Prostate gland (tissue), 2 donors: ENCODE measurements at regions not wholly inside any gene's neighbourhood (a gene's known extent, or its start where the extent isn't known, plus 50 kb on each side); places are given as distances from the start of the nearest gene placed in this dataset.

Experiments used
- DNase-seq: peaks from one replicate; pipeline ENCODE4 v3.0.0-alpha.2; 2019; ENCODE audit warnings: low spot score
- H3K27ac ChIP-seq, 2 donors: fragments of 200-600 bp; sonication (generic); 2 replicates each; pipeline ENCODE4 v1.5.1; 2017 to 2019
- H3K27me3 ChIP-seq: fragments of 200-600 bp; sonication (generic); replicated peaks from 2 replicates; pipeline ENCODE4 v1.5.1; 2019; ENCODE audit not compliant: insufficient read depth
- H3K36me3 ChIP-seq, 2 donors: fragments of 200-600 bp; sonication (generic); 1 replicate in 1 of 2; 2 replicates in 1 of 2; pipeline versions ENCODE4 v1.5.1 to v1.8.1; 2017 to 2019
- H3K4me1 ChIP-seq: fragments of 200-600 bp; sonication (generic); replicated peaks from 2 replicates; pipeline ENCODE4 v1.5.1; 2019
- H3K4me3 ChIP-seq, 2 donors: fragments of 200-600 bp; sonication (generic); 2 replicates each; pipeline ENCODE4 v1.5.1; 2017 to 2019
- H3K9me3 ChIP-seq: fragments of 200-600 bp; sonication (generic); 2 replicates; pipeline ENCODE4 v1.5.1; 2017
- POLR2A ChIP-seq: fragments of 450-650 bp; IDR thresholded peaks from one replicate; pipeline ENCODE4 v1.6.1; 2016; ENCODE audit warnings: antibody characterized with exemption, mild to moderate bottlenecking
- POLR2AphosphoS5 ChIP-seq: sonication (generic); formaldehyde crosslinking; IDR thresholded peaks from one replicate; pipeline ENCODE4 v1.6.1; 2017; ENCODE audit warnings: antibody characterized with exemption
- WGBS: methylation state at CpG from one replicate; pipeline ENCODE4 v1.1.5; 2018; 5-methylcytosine and 5-hydroxymethylcytosine counted together
- intact Hi-C: fragments of 100-400 bp; cut with DNase I; formaldehyde crosslinking; loops from one replicate; pipeline ENCODE4 v1.14.2; 2022
- TF ChIP-seq, protein P1 (sequence below), 4 experiments: fragments of 200-600 bp in 2 of 4; fragments of 450-650 bp in 2 of 4; sonication (generic) in 2 of 4; IDR thresholded peaks; 1 replicate in 3 of 4; 2 replicates in 1 of 4; pipeline ENCODE4 v1.5.1; 2016 to 2019; ENCODE audit warnings: antibody characterized with exemption in 4 of 4, mild to moderate bottlenecking in 2 of 4, moderate library complexity in 2 of 4

DNA sequence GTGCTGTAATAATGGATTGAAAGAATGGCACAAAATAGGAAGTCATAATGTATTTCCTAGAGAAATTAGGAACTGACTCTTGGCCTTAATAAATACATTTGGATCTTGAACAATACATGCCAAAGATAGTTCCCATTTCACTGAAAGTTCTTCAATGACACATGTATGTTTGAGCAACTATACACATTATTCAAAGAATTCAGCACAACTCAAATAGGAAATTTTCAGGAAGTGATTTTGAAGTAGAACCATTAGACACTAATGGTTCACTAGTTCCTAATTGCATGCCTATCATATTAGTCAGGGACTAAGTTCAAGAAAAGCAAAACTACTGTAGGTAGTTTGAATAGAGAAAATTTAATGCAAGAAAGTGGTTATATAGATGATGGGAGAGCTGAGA, 404.7 kb downstream of the LMO4 start:
- Histone ChIP-seq H3K27me3 (no peaks in the 10 kb centered on the region), H3K4me1 (no peaks in the 10 kb centered on the region), H3K36me3 (no peaks in the 10 kb centered on the region), H3K4me3 (no peak overlapping the region), H3K9me3 (no peaks in the 10 kb centered on the region), H3K27ac (no peak overlapping the region)
- intact Hi-C loops, result no loop called here
- no peak for DNase-seq
- TF ChIP-seq POLR2AphosphoS5 (no peak), POLR2A (no peak)
- TF ChIP-seq, protein P1, sequence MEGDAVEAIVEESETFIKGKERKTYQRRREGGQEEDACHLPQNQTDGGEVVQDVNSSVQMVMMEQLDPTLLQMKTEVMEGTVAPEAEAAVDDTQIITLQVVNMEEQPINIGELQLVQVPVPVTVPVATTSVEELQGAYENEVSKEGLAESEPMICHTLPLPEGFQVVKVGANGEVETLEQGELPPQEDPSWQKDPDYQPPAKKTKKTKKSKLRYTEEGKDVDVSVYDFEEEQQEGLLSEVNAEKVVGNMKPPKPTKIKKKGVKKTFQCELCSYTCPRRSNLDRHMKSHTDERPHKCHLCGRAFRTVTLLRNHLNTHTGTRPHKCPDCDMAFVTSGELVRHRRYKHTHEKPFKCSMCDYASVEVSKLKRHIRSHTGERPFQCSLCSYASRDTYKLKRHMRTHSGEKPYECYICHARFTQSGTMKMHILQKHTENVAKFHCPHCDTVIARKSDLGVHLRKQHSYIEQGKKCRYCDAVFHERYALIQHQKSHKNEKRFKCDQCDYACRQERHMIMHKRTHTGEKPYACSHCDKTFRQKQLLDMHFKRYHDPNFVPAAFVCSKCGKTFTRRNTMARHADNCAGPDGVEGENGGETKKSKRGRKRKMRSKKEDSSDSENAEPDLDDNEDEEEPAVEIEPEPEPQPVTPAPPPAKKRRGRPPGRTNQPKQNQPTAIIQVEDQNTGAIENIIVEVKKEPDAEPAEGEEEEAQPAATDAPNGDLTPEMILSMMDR (IDR thresholded peaks at IDR 0.05), result no peak

DNA sequence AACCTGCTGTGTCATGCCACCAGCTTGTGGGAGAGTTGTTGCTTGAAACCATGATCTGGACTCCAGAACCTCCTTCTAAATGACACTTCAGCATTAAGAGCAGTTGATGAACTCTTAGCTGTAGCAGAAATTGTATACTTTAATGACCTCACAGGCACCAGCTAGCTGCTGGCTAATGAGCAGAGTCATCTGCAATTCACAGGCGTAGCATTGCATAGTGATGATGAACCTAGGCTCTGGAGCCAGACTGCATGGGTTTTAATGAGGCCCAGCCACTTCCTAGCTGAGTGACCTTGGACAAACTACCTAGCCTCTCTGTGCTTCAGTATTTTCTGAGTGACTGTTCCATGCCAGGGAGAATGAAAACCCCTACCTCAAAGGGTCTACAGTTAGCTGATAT, 407.1 kb downstream of the LMO4 start:
- no peak for DNase-seq
- no peak overlapping the region for H3K27ac ChIP-seq
- no peaks in the 10 kb centered on the region for H3K9me3 ChIP-seq
- H3K4me1 ChIP-seq, result no peaks in the 10 kb centered on the region
- TF ChIP-seq POLR2A (no peak), POLR2AphosphoS5 (no peak)
- TF ChIP-seq, protein P1 (IDR thresholded peaks at IDR 0.05), result no peak
- H3K27me3 ChIP-seq, result no peaks in the 10 kb centered on the region
- WGBS, result 100% methylated on average over 1 of the region's 1 CpG
- intact Hi-C loops, result no loop called here
- H3K4me3 ChIP-seq, result no peak overlapping the region
- H3K36me3 ChIP-seq, result no peaks in the 10 kb centered on the region

DNA sequence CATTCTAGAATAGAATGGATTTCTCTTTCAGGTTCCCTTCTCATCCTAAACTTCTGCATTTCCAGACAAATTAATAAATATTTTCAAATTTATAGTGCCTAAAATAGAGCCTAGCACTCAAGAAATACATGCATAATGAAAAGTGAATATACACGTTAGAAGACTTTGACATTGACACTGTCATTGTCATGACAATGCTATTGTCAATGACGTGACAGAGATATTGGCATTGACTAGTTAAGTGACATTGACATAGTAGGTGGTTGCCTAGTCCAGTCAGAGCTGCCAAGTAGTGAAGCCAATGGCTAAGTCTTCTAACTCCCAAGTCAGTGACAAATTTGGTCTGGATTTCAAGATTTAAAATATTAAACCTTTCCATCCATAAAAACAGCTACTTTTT, 410.5 kb downstream of the LMO4 start:
- WGBS, result 93% methylated on average over 2 of the region's 2 CpGs
- intact Hi-C loops, result no loop called here
- Histone ChIP-seq H3K36me3 (no peaks in the 10 kb centered on the region), H3K4me3 (no peak overlapping the region), H3K27ac (no peak overlapping the region), H3K4me1 (no peaks in the 10 kb centered on the region), H3K27me3 (peaks cover 2% of the 10 kb centered on the region), H3K9me3 (no peaks in the 10 kb centered on the region)
- TF ChIP-seq, protein P1 (IDR thresholded peaks at IDR 0.05), result no peak
- TF ChIP-seq POLR2A (no peak), POLR2AphosphoS5 (no peak)
- DNase-seq, result no peak

DNA sequence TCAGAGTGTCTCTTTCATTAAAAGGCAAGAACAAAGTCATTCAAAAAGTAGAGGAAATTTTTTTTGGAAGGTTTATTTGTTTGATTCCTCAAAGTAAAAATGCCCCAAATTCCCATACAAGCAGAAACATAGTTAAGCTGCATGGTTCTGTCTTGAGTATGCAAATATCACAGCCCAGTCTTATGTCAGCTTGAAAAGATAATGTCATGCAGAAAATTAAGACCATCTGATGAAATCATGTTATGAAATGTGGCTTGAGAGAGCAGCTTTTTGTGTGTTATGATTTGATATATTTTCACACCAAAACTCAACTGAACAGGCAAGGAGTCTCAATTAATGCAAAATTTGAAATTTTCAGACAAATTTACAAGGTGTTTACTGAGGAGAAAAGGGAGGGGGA, 411.0 kb downstream of the LMO4 start:
- no peak for DNase-seq
- Histone ChIP-seq H3K4me3 (no peak overlapping the region), H3K27me3 (peaks cover 2% of the 10 kb centered on the region), H3K27ac (no peak overlapping the region), H3K36me3 (no peaks in the 10 kb centered on the region), H3K4me1 (no peaks in the 10 kb centered on the region), H3K9me3 (no peaks in the 10 kb centered on the region)
- intact Hi-C loops, result no loop called here
- TF ChIP-seq POLR2A (no peak), POLR2AphosphoS5 (no peak)
- TF ChIP-seq, protein P1 (IDR thresholded peaks at IDR 0.05), result no peak

DNA sequence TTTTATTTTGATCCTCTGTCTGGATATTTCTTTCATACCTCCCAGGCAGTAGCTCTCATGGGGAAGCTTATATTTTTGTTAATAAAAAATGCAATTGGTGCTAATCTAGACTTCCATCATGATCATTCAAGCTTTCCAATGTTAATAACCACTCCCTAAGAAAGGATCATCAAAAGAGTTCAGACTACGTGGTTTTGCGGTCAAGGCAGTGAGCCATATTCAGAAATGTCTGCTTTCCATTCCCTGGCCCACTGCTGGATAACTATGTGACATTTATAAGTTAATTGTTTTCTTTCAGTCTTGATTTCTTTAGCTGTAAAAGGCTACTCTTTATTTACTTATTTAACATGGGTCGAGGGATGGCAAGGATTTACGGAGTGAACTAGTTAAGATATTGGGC, 414.6 kb downstream of the LMO4 start:
- no peaks in the 10 kb centered on the region for H3K36me3 ChIP-seq
- 23% methylated on average over 4 of the region's 4 CpGs for WGBS
- no peak overlapping the region for H3K4me3 ChIP-seq

More for the DNA sequence above, 414.6 kb downstream of the LMO4 start:
- peaks cover 6% of the 10 kb centered on the region for H3K27me3 ChIP-seq
- no peak for TF ChIP-seq POLR2AphosphoS5
- no peak for TF ChIP-seq POLR2A
- TF ChIP-seq, protein P1 (IDR thresholded peaks at IDR 0.05), result no peak
- intact Hi-C loops, result no loop called here
- no peaks in the 10 kb centered on the region for H3K9me3 ChIP-seq
- DNase-seq, result no peak
- H3K4me1 ChIP-seq, result no peaks in the 10 kb centered on the region
- no peak overlapping the region for H3K27ac ChIP-seq
